K562 (cell line): ENCODE measurements at regions not wholly inside any gene's neighbourhood (a gene's known extent, or its start where the extent isn't known, plus 50 kb on each side); places are given as distances from the start of the nearest gene placed in this dataset.

Source experiments
- ATAC-seq: fragments of 200-7000 bp; cut with Tn5 transposase; 3 replicates; pipeline ENCODE4 v1.9.1; 2020; ENCODE audit warnings: moderate library complexity
- BruUV-seq: library from RNA; stranded (reverse); fragments of 400-500 nt; replicated peaks from 2 replicates; lab custom pipeline; 2021; lab: Mats Ljungman, UMichigan
- CTCF ChIA-PET: fragments of 300-600 bp; formaldehyde crosslinking; extraction: SDS; loops from one replicate; lab custom pipeline; 2021; ENCODE audit warnings: low intra/inter-chr PET ratio; lab: Yijun Ruan, JAX
- POLR2A ChIA-PET: fragments of 300-600, 350-650 bp; sonication (Branson Sonifier 250); formaldehyde crosslinking; extraction: SDS; loops from one replicate; lab custom pipeline; 2021; ENCODE audit warnings: antibody characterized with exemption, inconsistent platforms; lab: Yijun Ruan, JAX
- DNase-seq, 4 experiments: peaks; one replicate each; pipeline versions ENCODE4 v3.0.0 to v3.0.0-alpha.2; 2011 to 2018; ENCODE audit warnings: low spot score in 3 of 4, mixed read lengths in 3 of 4; ENCODE audit errors: extremely low read depth in 1 of 4
- FAIRE-seq: peaks from 2 replicates; lab custom pipeline; 2011; peaks lifted over from hg19 to GRCh38; lab: Jason Lieb, UNC
- H2AFZ ChIP-seq: 2 replicates; pipeline ENCODE4 v1.6.0; 2011; ENCODE audit warnings: low read depth, low read length, control low read depth, inconsistent platforms
- H3K27ac ChIP-seq: fragments of 200-600 bp; 3 replicates; pipeline ENCODE4 v1.8.0; 2011; ENCODE audit warnings: low read depth, mild to moderate bottlenecking, control low read depth, inconsistent platforms, low read length, moderate library complexity, mixed read lengths; ENCODE audit errors: extremely low read depth
- H3K27me3 ChIP-seq, 2 experiments: fragments of 300-600 bp in 1 of 2; 2 replicates in 1 of 2; 3 replicates in 1 of 2; pipeline versions ENCODE4 v1.6.0 to v1.8.0; 2011; ENCODE audit warnings: inconsistent platforms in 2 of 2, low read length in 2 of 2, mild to moderate bottlenecking in 1 of 2, mixed read lengths in 1 of 2, moderate library complexity in 1 of 2; ENCODE audit not compliant: control insufficient read depth in 2 of 2, insufficient read depth in 2 of 2
- H3K36me3 ChIP-seq: fragments of 300-600 bp; 3 replicates; pipeline ENCODE4 v1.8.0; 2011; ENCODE audit warnings: mild to moderate bottlenecking, low read length, inconsistent platforms; ENCODE audit not compliant: control insufficient read depth, insufficient read depth
- H3K4me1 ChIP-seq, 2 experiments: fragments of 200-600 bp in 1 of 2; replicated peaks in 1 of 2; 2 replicates in 1 of 2; 3 replicates in 1 of 2; pipeline versions ENCODE4 v1.5.1 to v1.8.0; 2011; ENCODE audit warnings: inconsistent platforms in 2 of 2, low read length in 2 of 2, mild to moderate bottlenecking in 1 of 2, mixed read lengths in 1 of 2, moderate library complexity in 1 of 2; ENCODE audit not compliant: control insufficient read depth in 2 of 2, insufficient read depth in 2 of 2
- H3K4me2 ChIP-seq: 2 replicates; pipeline ENCODE4 v1.6.1; 2011; ENCODE audit warnings: low read length, control low read depth, inconsistent platforms, mixed read lengths; ENCODE audit not compliant: insufficient read depth
- H3K4me3 ChIP-seq: fragments of 200-600 bp; sonication (generic), shearing (Covaris generic); 2 replicates; pipeline ENCODE4 v1.5.1; 2016; ENCODE audit warnings: control low read depth, inconsistent platforms
- H3K79me2 ChIP-seq: fragments of 200-600 bp; 3 replicates; pipeline ENCODE4 v1.8.0; 2011; ENCODE audit warnings: low read length, inconsistent platforms; ENCODE audit not compliant: control insufficient read depth, insufficient read depth
- H3K9ac ChIP-seq, 2 experiments: 2 replicates each; pipeline versions ENCODE4 v1.6.0 to v1.6.1; 2011; ENCODE audit warnings: low read depth in 2 of 2, low read length in 2 of 2, control low read depth in 1 of 2, inconsistent platforms in 1 of 2, mild to moderate bottlenecking in 1 of 2, mixed read lengths in 1 of 2; ENCODE audit not compliant: insufficient read depth in 1 of 2
- H3K9me1 ChIP-seq: one replicate; pipeline ENCODE4 v1.6.0; 2011; ENCODE audit warnings: inconsistent platforms, mild to moderate bottlenecking, low read length, moderate library complexity; ENCODE audit not compliant: control insufficient read depth, insufficient read depth
- H3K9me3 ChIP-seq: replicated peaks from 2 replicates; pipeline ENCODE4 v1.5.1; 2011; ENCODE audit warnings: low read depth, low read length, inconsistent platforms; ENCODE audit not compliant: control insufficient read depth, insufficient read depth
- H4K20me1 ChIP-seq: replicated peaks from 2 replicates; pipeline ENCODE4 v1.6.1; 2011; ENCODE audit warnings: low read length, inconsistent platforms, mixed read lengths; ENCODE audit not compliant: control insufficient read depth, insufficient read depth
- FUS ChIP-seq: fragments of 200-400 bp; formaldehyde crosslinking; optimal IDR thresholded peaks from 2 replicates; pipeline ENCODE3; 2017; ENCODE audit warnings: low read depth, low read length
- HOMEZ ChIP-seq: fragments of 250-450 bp; sonication (Bioruptor Pico); IDR thresholded peaks from 2 replicates; pipeline ENCODE4 v1.4.0; 2020; ENCODE audit warnings: mild to moderate bottlenecking, moderate library complexity
- SMAD3 ChIP-seq: fragments of 450-650 bp; formaldehyde crosslinking; conservative IDR thresholded peaks from 2 replicates; pipeline ENCODE4 v1.4.0; 2020; ENCODE audit warnings: mild to moderate bottlenecking
- WHSC1 ChIP-seq: IDR thresholded peaks from one replicate; pipeline ENCODE4 v1.6.1; 2012; ENCODE audit warnings: low read length, control low read depth, inconsistent platforms
- ZNF124 ChIP-seq: sonication (generic); formaldehyde crosslinking; IDR thresholded peaks from 2 replicates; pipeline ENCODE4 v1.8.1; 2022; ENCODE audit warnings: missing genetic modification reagents
- whole genome bisulfite sequencing: fragments of 100-300 bp; shearing (Covaris generic); methylation state at CpG from one replicate; pipeline ENCODE4 v1.1.6; 2016; ENCODE audit warnings: low coverage, mixed read lengths; ENCODE audit not compliant: insufficient coverage; ENCODE audit errors: missing lambda C conversion rate; 5-methylcytosine and 5-hydroxymethylcytosine counted together
- in situ Hi-C: fragments of 300-500 bp; cut with MboI; formaldehyde crosslinking; loops from 4 replicates; pipeline ENCODE4 v1.15.0; 2018; ENCODE audit warnings: inconsistent platforms, mixed read lengths
- intact Hi-C: fragments of 100-400 bp; cut with micrococcal nuclease; formaldehyde crosslinking; loops from 2 replicates; pipeline ENCODE4 v1.14.2; 2022
- TF ChIP-seq, protein P1 (sequence below): fragments of 450-650 bp; IDR thresholded peaks from 2 replicates; pipeline ENCODE4 v1.6.1; 2017; ENCODE audit warnings: antibody characterized with exemption
- TF ChIP-seq, protein P2 (sequence below), 2 experiments: fragments of 200-800 bp in 1 of 2; sonication (Bioruptor generic) in 1 of 2; sonication (generic) in 1 of 2; formaldehyde crosslinking in 1 of 2; IDR thresholded peaks in 1 of 2; conservative IDR thresholded peaks in 1 of 2; 2 replicates each; pipeline versions ENCODE4 v1.5.0 to v1.6.1; 2016 to 2020; ENCODE audit warnings: missing compliant biosample characterization in 1 of 2, missing genetic modification characterization in 1 of 2, missing genetic modification reagents in 1 of 2
- TF ChIP-seq, protein P3 (sequence below): sonication (generic); formaldehyde crosslinking; IDR thresholded peaks from 2 replicates; pipeline ENCODE4 v1.5.0; 2020; ENCODE audit warnings: missing genetic modification reagents
- TF ChIP-seq, protein P4 (sequence below): sonication (generic); formaldehyde crosslinking; IDR thresholded peaks from 2 replicates; pipeline ENCODE4 v1.8.0; 2023; ENCODE audit warnings: missing genetic modification reagents, mild to moderate bottlenecking, borderline replicate concordance

GRCh38 chr7:156490021-156490800 is 150.4 kb upstream of the RNF32 start:
- intact Hi-C loops (no loop called here), in situ Hi-C loops (no loop called here)
- POLR2A ChIA-PET = interaction anchor here (1.1 kb wide), 1 partner anchor 58 kb away, joined by 3 read pairs; no protein-coding TSS in a partner anchor
- Histone ChIP-seq H4K20me1 (no peaks in the 10 kb centered on the region), H3K4me1 (peaks cover 0 to 2% of the 10 kb centered on the region in 2 experiments; a peak in 1 of 5 replicates), H3K9me1 (no peaks in the 10 kb centered on the region), H3K27ac (no peak overlapping the region), H3K4me3 (no peak overlapping the region), H3K79me2 (no peaks in the 10 kb centered on the region), H3K27me3 (peaks cover 31 to 48% of the 10 kb centered on the region in 2 experiments), H3K36me3 (no peaks in the 10 kb centered on the region), H3K4me2 (no peak overlapping the region), H2AFZ (no peak overlapping the region), H3K9me3 (no peaks in the 10 kb centered on the region), H3K9ac (no peak overlapping the region)
- DNase-seq = no peak
- no peak for FAIRE-seq
- WGBS = 39% methylated on average over 8 of the region's 8 CpGs
- no peak for ATAC-seq
- no TSS peak for BruUV-seq
- CTCF ChIA-PET = no interaction called here
- TF ChIP-seq, protein P1, sequence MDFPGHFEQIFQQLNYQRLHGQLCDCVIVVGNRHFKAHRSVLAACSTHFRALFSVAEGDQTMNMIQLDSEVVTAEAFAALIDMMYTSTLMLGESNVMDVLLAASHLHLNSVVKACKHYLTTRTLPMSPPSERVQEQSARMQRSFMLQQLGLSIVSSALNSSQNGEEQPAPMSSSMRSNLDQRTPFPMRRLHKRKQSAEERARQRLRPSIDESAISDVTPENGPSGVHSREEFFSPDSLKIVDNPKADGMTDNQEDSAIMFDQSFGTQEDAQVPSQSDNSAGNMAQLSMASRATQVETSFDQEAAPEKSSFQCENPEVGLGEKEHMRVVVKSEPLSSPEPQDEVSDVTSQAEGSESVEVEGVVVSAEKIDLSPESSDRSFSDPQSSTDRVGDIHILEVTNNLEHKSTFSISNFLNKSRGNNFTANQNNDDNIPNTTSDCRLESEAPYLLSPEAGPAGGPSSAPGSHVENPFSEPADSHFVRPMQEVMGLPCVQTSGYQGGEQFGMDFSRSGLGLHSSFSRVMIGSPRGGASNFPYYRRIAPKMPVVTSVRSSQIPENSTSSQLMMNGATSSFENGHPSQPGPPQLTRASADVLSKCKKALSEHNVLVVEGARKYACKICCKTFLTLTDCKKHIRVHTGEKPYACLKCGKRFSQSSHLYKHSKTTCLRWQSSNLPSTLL = no peak
- TF ChIP-seq, protein P2, sequence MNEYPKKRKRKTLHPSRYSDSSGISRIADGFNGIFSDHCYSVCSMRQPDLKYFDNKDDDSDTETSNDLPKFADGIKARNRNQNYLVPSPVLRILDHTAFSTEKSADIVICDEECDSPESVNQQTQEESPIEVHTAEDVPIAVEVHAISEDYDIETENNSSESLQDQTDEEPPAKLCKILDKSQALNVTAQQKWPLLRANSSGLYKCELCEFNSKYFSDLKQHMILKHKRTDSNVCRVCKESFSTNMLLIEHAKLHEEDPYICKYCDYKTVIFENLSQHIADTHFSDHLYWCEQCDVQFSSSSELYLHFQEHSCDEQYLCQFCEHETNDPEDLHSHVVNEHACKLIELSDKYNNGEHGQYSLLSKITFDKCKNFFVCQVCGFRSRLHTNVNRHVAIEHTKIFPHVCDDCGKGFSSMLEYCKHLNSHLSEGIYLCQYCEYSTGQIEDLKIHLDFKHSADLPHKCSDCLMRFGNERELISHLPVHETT (CRISPR knock-in tag; conservative IDR thresholded peaks at IDR 0.05 in 1 of 2, IDR thresholded peaks at IDR 0.05 in 1 of 2) = no peak
- no peak for TF ChIP-seq WHSC1
- no peak for TF ChIP-seq FUS
- TF ChIP-seq, protein P3, sequence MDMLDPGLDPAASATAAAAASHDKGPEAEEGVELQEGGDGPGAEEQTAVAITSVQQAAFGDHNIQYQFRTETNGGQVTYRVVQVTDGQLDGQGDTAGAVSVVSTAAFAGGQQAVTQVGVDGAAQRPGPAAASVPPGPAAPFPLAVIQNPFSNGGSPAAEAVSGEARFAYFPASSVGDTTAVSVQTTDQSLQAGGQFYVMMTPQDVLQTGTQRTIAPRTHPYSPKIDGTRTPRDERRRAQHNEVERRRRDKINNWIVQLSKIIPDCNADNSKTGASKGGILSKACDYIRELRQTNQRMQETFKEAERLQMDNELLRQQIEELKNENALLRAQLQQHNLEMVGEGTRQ (CRISPR knock-in tag) = no peak
- TF ChIP-seq, protein P4, sequence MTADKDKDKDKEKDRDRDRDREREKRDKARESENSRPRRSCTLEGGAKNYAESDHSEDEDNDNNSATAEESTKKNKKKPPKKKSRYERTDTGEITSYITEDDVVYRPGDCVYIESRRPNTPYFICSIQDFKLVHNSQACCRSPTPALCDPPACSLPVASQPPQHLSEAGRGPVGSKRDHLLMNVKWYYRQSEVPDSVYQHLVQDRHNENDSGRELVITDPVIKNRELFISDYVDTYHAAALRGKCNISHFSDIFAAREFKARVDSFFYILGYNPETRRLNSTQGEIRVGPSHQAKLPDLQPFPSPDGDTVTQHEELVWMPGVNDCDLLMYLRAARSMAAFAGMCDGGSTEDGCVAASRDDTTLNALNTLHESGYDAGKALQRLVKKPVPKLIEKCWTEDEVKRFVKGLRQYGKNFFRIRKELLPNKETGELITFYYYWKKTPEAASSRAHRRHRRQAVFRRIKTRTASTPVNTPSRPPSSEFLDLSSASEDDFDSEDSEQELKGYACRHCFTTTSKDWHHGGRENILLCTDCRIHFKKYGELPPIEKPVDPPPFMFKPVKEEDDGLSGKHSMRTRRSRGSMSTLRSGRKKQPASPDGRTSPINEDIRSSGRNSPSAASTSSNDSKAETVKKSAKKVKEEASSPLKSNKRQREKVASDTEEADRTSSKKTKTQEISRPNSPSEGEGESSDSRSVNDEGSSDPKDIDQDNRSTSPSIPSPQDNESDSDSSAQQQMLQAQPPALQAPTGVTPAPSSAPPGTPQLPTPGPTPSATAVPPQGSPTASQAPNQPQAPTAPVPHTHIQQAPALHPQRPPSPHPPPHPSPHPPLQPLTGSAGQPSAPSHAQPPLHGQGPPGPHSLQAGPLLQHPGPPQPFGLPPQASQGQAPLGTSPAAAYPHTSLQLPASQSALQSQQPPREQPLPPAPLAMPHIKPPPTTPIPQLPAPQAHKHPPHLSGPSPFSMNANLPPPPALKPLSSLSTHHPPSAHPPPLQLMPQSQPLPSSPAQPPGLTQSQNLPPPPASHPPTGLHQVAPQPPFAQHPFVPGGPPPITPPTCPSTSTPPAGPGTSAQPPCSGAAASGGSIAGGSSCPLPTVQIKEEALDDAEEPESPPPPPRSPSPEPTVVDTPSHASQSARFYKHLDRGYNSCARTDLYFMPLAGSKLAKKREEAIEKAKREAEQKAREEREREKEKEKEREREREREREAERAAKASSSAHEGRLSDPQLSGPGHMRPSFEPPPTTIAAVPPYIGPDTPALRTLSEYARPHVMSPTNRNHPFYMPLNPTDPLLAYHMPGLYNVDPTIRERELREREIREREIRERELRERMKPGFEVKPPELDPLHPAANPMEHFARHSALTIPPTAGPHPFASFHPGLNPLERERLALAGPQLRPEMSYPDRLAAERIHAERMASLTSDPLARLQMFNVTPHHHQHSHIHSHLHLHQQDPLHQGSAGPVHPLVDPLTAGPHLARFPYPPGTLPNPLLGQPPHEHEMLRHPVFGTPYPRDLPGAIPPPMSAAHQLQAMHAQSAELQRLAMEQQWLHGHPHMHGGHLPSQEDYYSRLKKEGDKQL = no peak
- no peak for TF ChIP-seq HOMEZ
- TF ChIP-seq SMAD3 (CRISPR knock-in tag) = no peak
- no peak for TF ChIP-seq ZNF124 (CRISPR knock-in tag)
